Immature natural killer cell (primary cell): ENCODE measurements at regions not wholly inside any gene's neighbourhood (a gene's known extent, or its start where the extent isn't known, plus 50 kb on each side); places are given as distances from the start of the nearest gene placed in this dataset.

Source experiments
- DNase-seq, 3 donors: peaks; one replicate each; pipeline ENCODE4 v3.0.0; 2022; ENCODE audit warnings: mixed read lengths in 1 of 3
- H3K27ac Mint-ChIP-seq, 6 donors: one replicate each; pipeline ENCODE4 v1.8.0; 2020; ENCODE audit warnings: mixed read lengths in 6 of 6, mild to moderate bottlenecking in 5 of 6, inconsistent platforms in 4 of 6, moderate library complexity in 3 of 6
- H3K27me3 Mint-ChIP-seq, 3 donors: one replicate each; pipeline ENCODE4 v1.8.0; 2020 to 2021; ENCODE audit warnings: low read depth in 3 of 3, mild to moderate bottlenecking in 3 of 3, mixed read lengths in 3 of 3, moderate library complexity in 3 of 3, inconsistent platforms in 1 of 3
- H3K36me3 Mint-ChIP-seq, 3 donors: one replicate each; pipeline ENCODE4 v1.8.0; 2020; ENCODE audit warnings: mixed read lengths in 3 of 3, inconsistent platforms in 2 of 3, mild to moderate bottlenecking in 2 of 3
- H3K4me1 Mint-ChIP-seq, 2 donors: one replicate each; pipeline ENCODE4 v1.8.0; 2020; ENCODE audit warnings: inconsistent platforms in 2 of 2, mild to moderate bottlenecking in 2 of 2, mixed read lengths in 2 of 2, moderate library complexity in 1 of 2
- H3K4me3 Mint-ChIP-seq, 5 donors: one replicate each; pipeline ENCODE4 v1.8.0; 2020; ENCODE audit warnings: mild to moderate bottlenecking in 5 of 5, mixed read lengths in 5 of 5, inconsistent platforms in 3 of 5, moderate library complexity in 3 of 5
- H3K9me3 Mint-ChIP-seq, 6 donors: one replicate each; pipeline ENCODE4 v1.8.0; 2020; ENCODE audit warnings: mild to moderate bottlenecking in 6 of 6, mixed read lengths in 6 of 6, inconsistent platforms in 4 of 6, moderate library complexity in 3 of 6

DNA sequence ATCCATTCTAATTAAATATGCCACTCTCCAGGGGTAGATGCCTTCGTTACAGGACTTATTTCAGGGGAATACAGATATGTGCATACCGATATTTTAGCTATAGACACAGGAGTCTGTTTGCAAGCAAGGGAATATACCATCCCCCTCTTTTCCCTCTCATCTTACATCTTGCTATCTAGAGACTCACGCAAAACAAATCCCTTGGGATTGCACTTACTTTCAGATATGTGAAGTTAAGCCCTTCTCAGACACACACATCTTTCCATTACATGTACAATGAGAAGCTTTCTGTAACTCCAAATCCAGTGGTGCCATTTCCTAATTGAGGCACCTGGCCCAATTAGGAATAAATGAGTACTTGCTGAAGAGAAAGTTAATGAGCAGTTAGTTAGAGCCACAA lies 250.4 kb upstream of the FZD8 start:
- no peak for DNase-seq
- Mint-ChIP-seq H3K27me3 (peaks cover 0 to 7% (median 4%) of the 10 kb centered on the region in 3 donors), H3K4me3 (no peak overlapping the region), H3K4me1 (no peaks in the 10 kb centered on the region), H3K9me3 (peaks cover 0 to 10% (median 0%) of the 10 kb centered on the region in 6 donors), H3K36me3 (no peaks in the 10 kb centered on the region), H3K27ac (no peak overlapping the region)

DNA sequence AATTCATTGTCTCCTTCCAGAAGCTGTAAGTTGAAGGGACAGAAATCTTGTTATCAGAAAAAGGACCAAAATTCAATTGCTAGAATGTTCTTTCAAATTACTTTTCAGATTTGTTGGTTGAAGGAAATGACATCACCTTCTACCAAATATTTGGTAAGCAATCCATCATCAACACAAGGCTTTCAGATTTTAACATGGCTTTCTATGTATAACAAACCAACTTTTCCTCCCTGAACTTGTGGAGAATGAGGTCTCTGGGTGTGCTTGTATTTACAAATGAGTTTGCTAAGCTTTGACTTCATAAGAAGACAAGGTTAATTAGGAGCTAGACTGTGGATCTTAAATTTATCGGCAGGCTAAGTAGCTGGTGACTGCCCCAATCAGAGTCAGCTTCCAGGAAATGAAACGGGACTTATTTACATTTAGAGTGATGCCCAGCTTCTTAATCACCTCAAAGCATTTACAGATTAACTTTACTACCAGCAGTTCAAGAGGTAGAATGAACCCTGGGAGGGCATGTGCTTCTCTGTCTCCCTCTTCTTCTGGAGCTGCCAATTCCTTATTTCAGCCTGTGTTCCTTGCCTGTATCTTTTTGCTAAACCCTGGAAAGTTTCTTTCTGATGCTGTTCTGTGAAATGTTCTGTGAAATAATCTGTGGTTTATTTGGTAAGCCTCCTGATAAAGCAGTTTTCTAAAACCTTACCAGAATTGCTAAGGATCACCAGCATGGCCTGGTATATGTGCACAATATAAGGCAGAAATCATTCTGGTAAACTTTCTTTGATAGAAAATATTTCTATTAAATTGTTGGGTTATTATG lies 248.8 kb upstream of the FZD8 start:
- H3K4me1 Mint-ChIP-seq: no peaks in the 10 kb centered on the region
- no peak overlapping the region for H3K27ac Mint-ChIP-seq
- H3K36me3 Mint-ChIP-seq: no peaks in the 10 kb centered on the region
- no peak for DNase-seq
- no peak overlapping the region for H3K4me3 Mint-ChIP-seq
- peaks cover 0 to 8% (median 4%) of the 10 kb centered on the region in 3 donors for H3K27me3 Mint-ChIP-seq
- peaks cover 0 to 15% (median 0%) of the 10 kb centered on the region in 6 donors for H3K9me3 Mint-ChIP-seq

DNA sequence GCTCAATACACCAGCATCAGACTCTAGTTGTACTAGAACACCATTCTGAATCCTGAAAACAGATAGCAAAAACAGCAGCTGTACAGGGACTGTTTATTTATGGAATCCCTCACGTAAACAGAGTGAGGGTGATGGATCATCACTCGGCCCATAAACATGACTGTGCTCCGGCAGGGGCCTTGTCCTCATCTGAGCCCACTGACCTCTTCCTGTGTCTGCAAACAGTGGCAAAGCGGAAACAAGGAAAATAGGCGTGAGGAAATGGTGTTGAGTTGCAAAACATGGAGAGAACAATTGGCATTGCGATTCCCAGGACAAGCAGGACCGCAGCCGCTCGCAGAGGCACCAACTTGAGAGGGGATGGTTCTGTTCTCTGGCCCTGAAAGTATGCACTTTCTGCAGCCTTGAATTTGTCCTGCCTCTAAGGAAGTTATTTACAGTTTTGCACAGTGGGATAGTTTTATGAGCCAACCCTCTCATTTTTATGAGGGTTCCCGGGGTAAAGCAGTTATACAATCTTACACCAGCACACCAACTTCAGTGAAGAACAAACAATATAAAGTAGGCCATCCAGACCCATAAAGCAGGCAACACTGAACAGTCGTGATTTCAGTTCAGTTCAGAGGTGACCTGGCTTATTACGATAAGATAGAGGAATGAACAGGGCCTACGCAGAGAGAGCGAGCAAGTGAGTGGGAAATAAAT lies 248.0 kb upstream of the FZD8 start:
- Mint-ChIP-seq H3K27me3 (peaks cover 0 to 8% (median 4%) of the 10 kb centered on the region in 3 donors), H3K4me3 (no peak overlapping the region), H3K9me3 (peaks cover 0 to 15% (median 0%) of the 10 kb centered on the region in 6 donors), H3K36me3 (no peaks in the 10 kb centered on the region), H3K4me1 (no peaks in the 10 kb centered on the region), H3K27ac (no peak overlapping the region)
- no peak for DNase-seq

DNA sequence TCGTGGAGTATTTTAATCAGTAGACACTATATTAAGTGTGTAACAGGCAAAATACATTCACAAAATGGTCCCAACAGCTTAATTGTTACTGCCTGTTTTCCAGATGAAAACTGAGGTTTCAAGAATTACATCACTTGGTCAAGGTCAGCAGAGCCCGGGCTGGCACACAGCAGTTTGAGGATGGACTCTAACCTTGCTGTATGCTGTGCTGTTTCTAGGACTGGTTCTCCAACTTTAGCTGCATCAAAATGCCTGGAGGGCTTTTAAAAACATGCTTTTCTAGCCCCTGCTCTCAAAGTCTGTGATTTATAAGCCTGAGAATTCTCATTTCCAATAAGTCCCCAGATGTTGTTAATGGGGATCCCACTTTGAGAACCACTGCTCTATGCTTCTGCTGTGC lies 247.1 kb upstream of the FZD8 start:
- H3K27ac Mint-ChIP-seq: no peak overlapping the region
- H3K9me3 Mint-ChIP-seq: peaks cover 0 to 11% (median 0%) of the 10 kb centered on the region in 6 donors
- H3K4me3 Mint-ChIP-seq: no peak overlapping the region
- no peaks in the 10 kb centered on the region for H3K4me1 Mint-ChIP-seq
- no peaks in the 10 kb centered on the region for H3K36me3 Mint-ChIP-seq
- DNase-seq: no peak
- H3K27me3 Mint-ChIP-seq: peaks cover 0 to 8% (median 5%) of the 10 kb centered on the region in 3 donors

DNA sequence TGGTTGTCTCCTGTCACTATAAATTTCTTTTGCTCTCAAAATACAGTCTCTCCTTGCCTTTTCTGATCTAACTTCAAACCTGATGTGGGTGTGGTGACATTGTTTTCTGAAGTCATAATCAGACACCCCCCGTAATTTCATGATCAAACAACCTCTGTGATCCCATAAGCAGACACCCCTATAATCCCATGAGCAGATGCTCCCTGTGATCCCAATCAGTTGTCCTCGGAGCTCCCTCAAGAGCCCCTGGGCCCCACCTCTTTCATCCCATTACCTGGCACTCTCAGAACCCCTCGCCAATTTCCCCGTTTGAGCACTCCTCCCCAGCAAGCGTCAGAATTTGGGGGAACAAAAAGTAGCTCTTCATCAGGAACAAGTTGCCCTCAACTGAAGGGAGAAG lies 246.3 kb upstream of the FZD8 start:
- H3K27ac Mint-ChIP-seq: no peak overlapping the region
- H3K36me3 Mint-ChIP-seq: no peaks in the 10 kb centered on the region
- DNase-seq: no peak
- no peaks in the 10 kb centered on the region for H3K4me1 Mint-ChIP-seq
- no peak overlapping the region for H3K4me3 Mint-ChIP-seq
- peaks cover 0 to 10% (median 0%) of the 10 kb centered on the region in 6 donors for H3K9me3 Mint-ChIP-seq
- peaks cover 0 to 8% (median 4%) of the 10 kb centered on the region in 3 donors for H3K27me3 Mint-ChIP-seq

DNA sequence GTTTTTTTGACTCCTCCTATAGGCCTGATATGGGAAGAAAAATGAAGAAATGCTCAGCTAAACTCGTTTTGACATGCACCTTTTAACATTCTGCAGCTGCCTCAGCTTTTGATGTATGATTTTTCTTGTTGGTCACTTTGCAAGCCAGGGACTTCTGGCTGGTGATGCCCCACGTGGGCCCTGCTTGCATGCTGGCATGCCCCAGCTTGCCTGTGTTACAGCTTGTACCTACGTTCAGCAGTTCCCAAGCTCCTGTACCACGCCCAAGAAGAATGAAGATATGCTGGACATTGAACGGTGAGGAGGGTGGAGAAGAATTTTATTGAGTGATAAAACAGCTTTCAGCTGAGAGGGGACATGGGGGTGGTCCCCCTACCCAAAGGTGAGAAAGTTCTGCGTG lies 245.6 kb upstream of the FZD8 start:
- DNase-seq: no peak
- Mint-ChIP-seq H3K4me3 (no peak overlapping the region), H3K36me3 (no peaks in the 10 kb centered on the region), H3K9me3 (peaks cover 0 to 10% (median 0%) of the 10 kb centered on the region in 6 donors), H3K4me1 (no peaks in the 10 kb centered on the region), H3K27me3 (peaks cover 0 to 8% (median 3%) of the 10 kb centered on the region in 3 donors), H3K27ac (no peak overlapping the region)

DNA sequence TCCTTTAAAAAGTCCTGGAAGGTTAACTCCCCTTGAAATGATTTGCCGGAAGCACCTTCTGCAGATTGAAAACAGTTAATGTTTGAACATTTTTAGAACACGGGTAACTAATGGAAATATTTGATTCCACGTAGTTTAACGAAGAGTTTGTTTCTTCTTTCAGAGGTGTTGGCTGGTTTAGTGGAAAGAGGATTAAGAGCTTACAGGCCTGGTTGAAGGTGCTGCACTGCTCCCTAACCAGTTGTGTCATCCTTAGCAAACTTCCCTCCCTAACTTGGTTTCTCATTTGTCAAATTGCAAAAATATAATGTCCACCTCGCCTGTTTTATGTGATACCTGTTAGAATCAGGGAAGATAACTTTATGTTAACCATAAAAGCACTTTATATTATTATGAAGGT lies 243.0 kb upstream of the FZD8 start:
- no peak overlapping the region for H3K27ac Mint-ChIP-seq
- H3K4me1 Mint-ChIP-seq: no peaks in the 10 kb centered on the region
- peaks cover 0 to 10% (median 0%) of the 10 kb centered on the region in 6 donors for H3K9me3 Mint-ChIP-seq
- H3K4me3 Mint-ChIP-seq: no peak overlapping the region
- no peaks in the 10 kb centered on the region for H3K36me3 Mint-ChIP-seq
- H3K27me3 Mint-ChIP-seq: peaks cover 0 to 12% (median 3%) of the 10 kb centered on the region in 3 donors
- DNase-seq: no peak

DNA sequence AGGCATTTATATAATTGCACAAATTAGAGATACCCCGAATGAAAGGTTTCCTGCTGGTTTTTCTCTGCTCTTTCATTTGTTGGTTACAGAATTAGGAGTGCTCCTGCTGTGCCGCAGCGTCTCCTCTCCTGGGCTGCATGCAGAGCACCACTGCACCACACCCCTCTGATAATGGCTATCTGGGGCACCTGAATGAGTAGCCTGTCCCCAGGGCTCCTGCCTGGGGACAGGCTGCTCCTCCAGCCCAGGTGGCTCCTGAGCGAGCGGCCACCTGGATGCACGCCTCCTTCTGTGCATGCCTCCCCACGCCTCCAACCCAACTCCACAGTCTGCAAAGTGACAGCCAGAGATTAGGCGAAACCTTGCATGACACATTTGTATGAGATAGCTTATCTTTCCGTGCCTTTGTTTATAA lies 242.6 kb upstream of the FZD8 start:
- H3K4me1 Mint-ChIP-seq: no peaks in the 10 kb centered on the region
- peaks cover 0 to 8% (median 0%) of the 10 kb centered on the region in 6 donors for H3K9me3 Mint-ChIP-seq
- peaks cover 0 to 12% (median 3%) of the 10 kb centered on the region in 3 donors for H3K27me3 Mint-ChIP-seq

DNA sequence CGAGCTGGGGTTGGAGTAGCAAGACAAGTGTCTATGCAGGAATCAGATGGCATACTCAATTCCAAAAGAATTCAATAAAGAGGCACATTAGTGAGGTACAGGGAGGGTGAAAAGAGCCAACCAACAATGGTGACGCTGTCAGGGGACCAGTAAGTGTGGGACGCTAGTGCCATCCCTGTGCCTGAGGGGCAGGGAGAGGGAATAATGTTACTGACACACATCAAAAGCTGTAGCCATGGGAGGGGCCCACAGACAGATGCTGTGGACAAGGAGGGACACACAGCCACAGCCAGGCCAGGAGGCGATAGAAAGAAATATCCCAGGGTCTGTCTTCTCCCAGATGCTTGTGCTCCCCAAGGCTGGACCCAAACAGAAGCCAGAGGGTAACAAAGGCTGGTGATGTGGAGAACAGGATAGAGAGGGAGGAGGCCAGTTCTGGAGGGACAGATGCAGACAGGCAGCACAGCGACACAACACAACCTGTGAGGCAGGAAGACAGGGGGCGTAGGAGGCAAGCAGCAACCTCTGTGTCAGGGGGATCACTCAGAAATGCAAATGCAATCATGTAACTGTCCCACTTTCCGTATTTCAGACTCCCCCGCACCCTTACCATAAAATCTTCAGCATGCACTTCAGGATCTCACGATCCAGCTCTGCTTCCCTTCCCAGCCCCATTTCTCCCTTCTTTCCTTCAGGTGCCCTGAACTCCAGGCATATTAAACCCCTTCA lies 240.5 kb upstream of the FZD8 start:
- H3K9me3 Mint-ChIP-seq: peaks cover 0 to 5% (median 0%) of the 10 kb centered on the region in 6 donors
- H3K36me3 Mint-ChIP-seq: no peaks in the 10 kb centered on the region
- H3K27me3 Mint-ChIP-seq: peaks cover 1 to 10% (median 3%) of the 10 kb centered on the region in 3 donors
- no peak overlapping the region for H3K27ac Mint-ChIP-seq
- no peak for DNase-seq
- no peaks in the 10 kb centered on the region for H3K4me1 Mint-ChIP-seq
- no peak overlapping the region for H3K4me3 Mint-ChIP-seq

More for the DNA sequence above, 242.6 kb upstream of the FZD8 start:
- Mint-ChIP-seq H3K27ac (no peak overlapping the region), H3K36me3 (no peaks in the 10 kb centered on the region), H3K4me3 (no peak overlapping the region)
- no peak for DNase-seq

DNA sequence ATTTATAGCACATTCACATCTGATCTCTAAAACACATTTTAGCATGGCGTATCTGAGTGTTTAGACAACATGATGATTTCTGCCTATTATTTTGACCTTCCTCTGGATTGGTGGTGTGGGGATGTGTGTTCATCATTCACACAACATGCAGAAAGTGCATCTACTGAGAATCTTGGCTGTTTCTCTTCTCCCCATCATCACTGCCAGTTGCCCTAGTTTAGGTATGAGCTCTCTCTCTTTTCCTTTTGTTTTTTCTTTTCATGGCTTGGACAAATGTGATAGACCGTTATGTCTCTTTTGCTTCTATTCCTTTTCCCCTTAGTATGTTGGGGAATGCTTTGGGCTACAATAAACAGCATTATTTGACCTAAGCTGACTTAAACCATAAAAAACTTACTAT lies 239.2 kb upstream of the FZD8 start:
- H3K27ac Mint-ChIP-seq: no peak overlapping the region
- DNase-seq: no peak
- peaks cover 2 to 11% (median 3%) of the 10 kb centered on the region in 3 donors for H3K27me3 Mint-ChIP-seq
- H3K9me3 Mint-ChIP-seq: peaks cover 0 to under 1% (median 0%) of the 10 kb centered on the region in 6 donors
- no peaks in the 10 kb centered on the region for H3K36me3 Mint-ChIP-seq
- H3K4me1 Mint-ChIP-seq: no peaks in the 10 kb centered on the region
- no peak overlapping the region for H3K4me3 Mint-ChIP-seq

DNA sequence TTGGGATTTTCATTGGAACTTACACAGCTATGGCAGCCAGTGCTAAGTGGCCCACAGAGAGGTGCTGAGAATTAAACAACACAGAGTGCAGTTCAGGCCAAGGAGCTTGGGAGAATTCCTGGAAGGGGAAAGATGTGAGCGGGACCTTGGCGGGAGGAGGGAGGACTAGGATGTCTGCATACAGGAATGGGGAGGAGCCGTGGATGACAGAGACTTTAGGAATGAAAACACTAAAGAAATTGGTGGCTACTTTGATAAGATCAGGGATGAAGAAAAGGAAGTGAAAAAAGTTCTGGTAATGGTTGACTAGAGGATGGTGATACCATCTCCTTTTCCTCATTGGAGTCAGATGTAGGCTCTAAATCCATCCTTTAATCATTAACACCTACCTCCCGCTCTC lies 234.2 kb upstream of the FZD8 start:
- H3K27ac Mint-ChIP-seq: no peak overlapping the region

DNA sequence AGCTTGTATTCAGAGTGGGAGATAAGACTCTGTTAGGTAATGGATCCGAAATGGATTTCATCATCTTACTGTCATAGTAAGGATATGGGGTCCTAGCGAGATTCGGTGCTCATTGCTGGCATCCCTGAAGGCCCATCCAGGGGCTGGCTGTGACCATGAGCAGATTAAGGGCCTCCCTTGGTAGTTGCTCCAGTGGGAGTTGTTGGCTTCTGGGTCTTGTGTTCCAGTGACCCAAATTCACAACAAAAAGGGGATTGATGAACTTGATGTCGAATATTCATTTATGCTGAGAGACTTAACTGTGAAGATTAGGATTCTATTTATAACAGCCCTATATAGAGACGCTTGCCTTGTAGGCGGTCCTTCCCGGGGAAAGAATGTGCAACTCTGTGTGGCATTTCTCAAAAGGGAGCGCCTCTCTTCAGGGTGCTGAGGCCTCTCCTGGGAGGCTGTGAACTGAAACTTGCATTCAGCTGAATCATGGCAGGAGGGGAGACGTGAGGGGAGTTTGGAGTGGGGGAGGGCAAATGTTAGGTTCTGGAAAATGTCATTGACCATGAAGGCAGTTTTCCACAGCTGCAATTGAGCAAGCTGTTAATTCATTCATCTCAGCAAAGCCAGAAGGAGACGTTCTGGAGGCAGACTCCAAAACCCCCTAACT lies 233.1 kb upstream of the FZD8 start:
- H3K4me3 Mint-ChIP-seq: no peak overlapping the region
- H3K9me3 Mint-ChIP-seq: peaks cover 0 to 10% (median 1%) of the 10 kb centered on the region in 6 donors
- H3K4me1 Mint-ChIP-seq: no peaks in the 10 kb centered on the region
- no peak overlapping the region for H3K27ac Mint-ChIP-seq
- peaks cover 0 to 3% (median 0%) of the 10 kb centered on the region in 3 donors for H3K36me3 Mint-ChIP-seq
- peaks cover 1 to 11% (median 3%) of the 10 kb centered on the region in 3 donors for H3K27me3 Mint-ChIP-seq
- DNase-seq: no peak

More for the DNA sequence above, 234.2 kb upstream of the FZD8 start:
- Mint-ChIP-seq H3K36me3 (peaks cover 0 to 3% (median 0%) of the 10 kb centered on the region in 3 donors), H3K4me3 (no peak overlapping the region), H3K9me3 (peaks cover 0 to 10% (median 0%) of the 10 kb centered on the region in 6 donors), H3K4me1 (no peaks in the 10 kb centered on the region), H3K27me3 (peaks cover 1 to 11% (median 3%) of the 10 kb centered on the region in 3 donors)
- DNase-seq: no peak

DNA sequence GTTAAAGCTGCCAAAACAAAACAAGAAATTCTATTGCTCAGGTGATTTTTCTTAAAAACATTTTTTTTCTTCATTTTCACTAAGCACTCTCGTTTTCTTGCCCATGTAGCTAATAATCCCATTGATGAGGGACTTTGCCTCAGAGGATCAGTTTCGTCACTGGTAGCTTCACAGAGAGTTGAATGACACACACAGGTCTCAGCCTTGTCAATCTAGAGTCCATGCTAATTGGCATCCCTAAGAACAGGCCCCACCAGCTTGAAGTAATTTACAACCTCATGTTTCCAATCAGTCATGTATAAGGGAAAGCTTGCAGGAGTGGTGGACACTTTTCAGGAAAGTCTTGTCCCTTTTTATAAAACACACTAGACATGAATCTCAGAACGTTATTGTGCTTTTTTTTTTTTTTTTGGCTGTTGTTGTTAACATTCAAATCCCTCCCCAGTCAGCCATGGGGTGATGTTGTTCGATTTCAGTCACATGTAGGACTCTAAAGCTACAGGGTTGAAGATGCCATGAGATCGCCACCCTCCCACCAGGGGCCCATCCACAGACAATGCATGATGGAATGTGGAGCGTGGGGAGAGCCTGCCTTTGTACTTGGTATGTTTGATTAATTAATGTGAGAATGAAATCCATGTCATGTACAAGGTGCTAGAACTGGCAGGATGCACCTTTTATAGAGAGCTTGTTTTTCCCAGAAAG lies 232.4 kb upstream of the FZD8 start:
- Mint-ChIP-seq H3K27me3 (peaks cover 1 to 11% (median 3%) of the 10 kb centered on the region in 3 donors), H3K4me3 (no peak overlapping the region), H3K27ac (no peak overlapping the region), H3K9me3 (peaks cover 0 to 10% (median 1%) of the 10 kb centered on the region in 6 donors), H3K4me1 (no peaks in the 10 kb centered on the region), H3K36me3 (peaks cover 0 to 3% (median 0%) of the 10 kb centered on the region in 3 donors)
- DNase-seq: no peak
